Spleen (tissue), 7 donors: ENCODE measurements at regions not wholly inside any gene's neighbourhood (a gene's known extent, or its start where the extent isn't known, plus 50 kb on each side); places are given as distances from the start of the nearest gene placed in this dataset.

Experiments used
- POLR2A ChIP-seq, 3 donors: fragments of 450-650 bp; IDR thresholded peaks; one replicate each; pipeline ENCODE4 v1.5.1; 2017; ENCODE audit warnings: antibody characterized with exemption in 3 of 3, mild to moderate bottlenecking in 1 of 3
- POLR2AphosphoS5 ChIP-seq, 3 donors: sonication (generic); formaldehyde crosslinking; IDR thresholded peaks; one replicate each; pipeline ENCODE4 v1.5.1; 2017; ENCODE audit warnings: antibody characterized with exemption in 3 of 3
- TF ChIP-seq, protein P1 (sequence below), 11 experiments: fragments of 200-600 bp in 7 of 11; fragments of 450-650 bp in 4 of 11; sonication (generic) in 4 of 11; IDR thresholded peaks in 8 of 11; conservative IDR thresholded peaks in 3 of 11; 1 replicate in 7 of 11; 2 replicates in 4 of 11; pipeline versions ENCODE4 v1.4.0 to v1.8.0; 2016 to 2021; ENCODE audit warnings: antibody characterized with exemption in 11 of 11, inconsistent platforms in 4 of 11, mild to moderate bottlenecking in 1 of 11
- donor health status: DM: no; HTN: no; CAD: no; lungs with moderate emphysema.
- donor health status: DM: no; HTN: no; CAD: no.
- donor health status: DM: no; HTN: no; CAD: no.

DNA sequence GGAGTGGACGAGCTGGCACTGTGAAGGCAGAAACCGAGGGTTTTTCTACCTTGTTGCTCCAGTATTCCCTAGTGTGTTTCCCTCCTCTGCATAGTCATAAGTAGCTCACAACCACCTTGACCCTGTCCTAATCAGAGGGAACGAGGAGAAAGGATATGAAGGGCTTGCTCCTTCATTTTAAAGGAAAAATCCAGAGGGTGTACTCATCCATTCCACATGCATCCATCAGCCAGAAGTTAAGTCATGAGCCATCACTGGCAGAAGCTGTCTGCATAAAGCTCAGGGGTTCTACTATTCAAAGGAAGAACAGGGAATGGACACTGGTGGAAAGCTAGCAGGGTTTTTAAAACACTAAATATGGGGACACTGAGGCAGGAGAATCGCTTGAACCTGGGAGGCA is 84.3 kb upstream of the FOXN3 start:
- TF ChIP-seq, protein P1, sequence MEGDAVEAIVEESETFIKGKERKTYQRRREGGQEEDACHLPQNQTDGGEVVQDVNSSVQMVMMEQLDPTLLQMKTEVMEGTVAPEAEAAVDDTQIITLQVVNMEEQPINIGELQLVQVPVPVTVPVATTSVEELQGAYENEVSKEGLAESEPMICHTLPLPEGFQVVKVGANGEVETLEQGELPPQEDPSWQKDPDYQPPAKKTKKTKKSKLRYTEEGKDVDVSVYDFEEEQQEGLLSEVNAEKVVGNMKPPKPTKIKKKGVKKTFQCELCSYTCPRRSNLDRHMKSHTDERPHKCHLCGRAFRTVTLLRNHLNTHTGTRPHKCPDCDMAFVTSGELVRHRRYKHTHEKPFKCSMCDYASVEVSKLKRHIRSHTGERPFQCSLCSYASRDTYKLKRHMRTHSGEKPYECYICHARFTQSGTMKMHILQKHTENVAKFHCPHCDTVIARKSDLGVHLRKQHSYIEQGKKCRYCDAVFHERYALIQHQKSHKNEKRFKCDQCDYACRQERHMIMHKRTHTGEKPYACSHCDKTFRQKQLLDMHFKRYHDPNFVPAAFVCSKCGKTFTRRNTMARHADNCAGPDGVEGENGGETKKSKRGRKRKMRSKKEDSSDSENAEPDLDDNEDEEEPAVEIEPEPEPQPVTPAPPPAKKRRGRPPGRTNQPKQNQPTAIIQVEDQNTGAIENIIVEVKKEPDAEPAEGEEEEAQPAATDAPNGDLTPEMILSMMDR (IDR thresholded peaks at IDR 0.05 in 8 of 11, conservative IDR thresholded peaks at IDR 0.05 in 3 of 11): no peak
- no peak for TF ChIP-seq POLR2A (IDR thresholded peaks at IDR 0.05)
- TF ChIP-seq POLR2AphosphoS5 (IDR thresholded peaks at IDR 0.05): no peak
